ENCODE measurements at regions not wholly inside any gene's neighbourhood (a gene's known extent, or its start where the extent isn't known, plus 50 kb on each side); places are given as distances from the start of the nearest gene placed in this dataset. TPM values are rescaled to one million over a fixed set of nuclear protein-coding genes. Genes with fewer than 3 reads are reported as not detected.

Small RNAs in the stretch of these regions (small RNA-seq; reads per million reads assigned to genes)
- gene RN7SL221P (ENCODE audit: insufficient read depth): not detected

All from neuronal stem cell (in vitro differentiated cells).